ENCODE measurements at regions not wholly inside any gene's neighbourhood (a gene's known extent, or its start where the extent isn't known, plus 50 kb on each side); places are given as distances from the start of the nearest gene placed in this dataset.

- no peak for DNase-seq (ENCODE audit: low read depth)
- TF ChIP-seq MYC (IDR thresholded peaks at IDR 0.05; ENCODE audit: low read depth, low read length), result no peak
- TF ChIP-seq POLR2A (IDR thresholded peaks at IDR 0.05; ENCODE audit: extremely low read depth, insufficient read length), result no peak
- TF ChIP-seq CTCF (IDR thresholded peaks at IDR 0.05; ENCODE audit: low read depth, low read length), result no peak
- no peak for TF ChIP-seq MAX (IDR thresholded peaks at IDR 0.05; ENCODE audit: low read depth, low read length)
- H3K4me3 ChIP-seq (ENCODE audit: low read depth, low read length), result no peak overlapping the region
These were observed 137.0 kb upstream of the XPO1 start for GRCh38 chr2:61675204-61675603.

- H3K4me3 ChIP-seq (ENCODE audit: low read depth, low read length), result no peak overlapping the region
- TF ChIP-seq MAX (IDR thresholded peaks at IDR 0.05; ENCODE audit: low read depth, low read length) (no peak), CTCF (IDR thresholded peaks at IDR 0.05; ENCODE audit: low read depth, low read length) (no peak), POLR2A (IDR thresholded peaks at IDR 0.05; ENCODE audit: extremely low read depth, insufficient read length) (no peak), MYC (IDR thresholded peaks at IDR 0.05; ENCODE audit: low read depth, low read length) (no peak)
- DNase-seq (ENCODE audit: low read depth), result no peak
These were observed 133.6 kb upstream of the XPO1 start for GRCh38 chr2:61671561-61672315.

- no peak for TF ChIP-seq MAX (IDR thresholded peaks at IDR 0.05; ENCODE audit: low read depth, low read length)
- TF ChIP-seq CTCF (IDR thresholded peaks at IDR 0.05; ENCODE audit: low read depth, low read length), result no peak
- TF ChIP-seq MYC (IDR thresholded peaks at IDR 0.05; ENCODE audit: low read depth, low read length), result no peak
- no peak for TF ChIP-seq POLR2A (IDR thresholded peaks at IDR 0.05; ENCODE audit: extremely low read depth, insufficient read length)
- no peak for DNase-seq (ENCODE audit: low read depth)
- H3K4me3 ChIP-seq (ENCODE audit: low read depth, low read length), result no peak overlapping the region
These were observed 132.7 kb upstream of the XPO1 start for GRCh38 chr2:61670591-61671501.

- no peak for DNase-seq (ENCODE audit: low read depth)
- TF ChIP-seq CTCF (IDR thresholded peaks at IDR 0.05; ENCODE audit: low read depth, low read length) (no peak), POLR2A (IDR thresholded peaks at IDR 0.05; ENCODE audit: extremely low read depth, insufficient read length) (no peak), MAX (IDR thresholded peaks at IDR 0.05; ENCODE audit: low read depth, low read length) (no peak), MYC (IDR thresholded peaks at IDR 0.05; ENCODE audit: low read depth, low read length) (no peak)
- H3K4me3 ChIP-seq (ENCODE audit: low read depth, low read length), result no peak overlapping the region
These were observed 126.0 kb upstream of the XPO1 start for GRCh38 chr2:61664190-61664589.

- TF ChIP-seq POLR2A (IDR thresholded peaks at IDR 0.05; ENCODE audit: extremely low read depth, insufficient read length) (no peak), MAX (IDR thresholded peaks at IDR 0.05; ENCODE audit: low read depth, low read length) (no peak), MYC (IDR thresholded peaks at IDR 0.05; ENCODE audit: low read depth, low read length) (no peak), CTCF (IDR thresholded peaks at IDR 0.05; ENCODE audit: low read depth, low read length) (no peak)
- no peak for DNase-seq (ENCODE audit: low read depth)
- H3K4me3 ChIP-seq (ENCODE audit: low read depth, low read length), result no peak overlapping the region
These were observed 124.8 kb upstream of the XPO1 start for GRCh38 chr2:61662990-61663389.

Measured in NB4 (cell line).